Upper lobe of left lung (tissue), 4 donors: ENCODE measurements at regions not wholly inside any gene's neighbourhood (a gene's known extent, or its start where the extent isn't known, plus 50 kb on each side); places are given as distances from the start of the nearest gene placed in this dataset.

Experiments used
- EP300 ChIP-seq, 4 donors: sonication (generic); formaldehyde crosslinking; IDR thresholded peaks; one replicate each; pipeline ENCODE4 v1.5.1; 2017; ENCODE audit warnings: antibody characterized with exemption in 4 of 4, control low read depth in 2 of 4
- POLR2A ChIP-seq, 4 donors: fragments of 450-650 bp; IDR thresholded peaks; one replicate each; pipeline ENCODE4 v1.5.1; 2016 to 2017; ENCODE audit warnings: antibody characterized with exemption in 4 of 4, mild to moderate bottlenecking in 2 of 4
- POLR2AphosphoS5 ChIP-seq, 2 donors: sonication (generic); formaldehyde crosslinking; IDR thresholded peaks; one replicate each; pipeline ENCODE4 v1.5.1; 2017; ENCODE audit warnings: antibody characterized with exemption in 2 of 2
- TF ChIP-seq, protein P1 (sequence below), 6 experiments: fragments of 450-650 bp in 4 of 6; fragments of 200-600 bp in 2 of 6; sonication (generic) in 2 of 6; IDR thresholded peaks; one replicate each; pipeline ENCODE4 v1.5.1; 2016 to 2019; ENCODE audit warnings: antibody characterized with exemption in 6 of 6

DNA sequence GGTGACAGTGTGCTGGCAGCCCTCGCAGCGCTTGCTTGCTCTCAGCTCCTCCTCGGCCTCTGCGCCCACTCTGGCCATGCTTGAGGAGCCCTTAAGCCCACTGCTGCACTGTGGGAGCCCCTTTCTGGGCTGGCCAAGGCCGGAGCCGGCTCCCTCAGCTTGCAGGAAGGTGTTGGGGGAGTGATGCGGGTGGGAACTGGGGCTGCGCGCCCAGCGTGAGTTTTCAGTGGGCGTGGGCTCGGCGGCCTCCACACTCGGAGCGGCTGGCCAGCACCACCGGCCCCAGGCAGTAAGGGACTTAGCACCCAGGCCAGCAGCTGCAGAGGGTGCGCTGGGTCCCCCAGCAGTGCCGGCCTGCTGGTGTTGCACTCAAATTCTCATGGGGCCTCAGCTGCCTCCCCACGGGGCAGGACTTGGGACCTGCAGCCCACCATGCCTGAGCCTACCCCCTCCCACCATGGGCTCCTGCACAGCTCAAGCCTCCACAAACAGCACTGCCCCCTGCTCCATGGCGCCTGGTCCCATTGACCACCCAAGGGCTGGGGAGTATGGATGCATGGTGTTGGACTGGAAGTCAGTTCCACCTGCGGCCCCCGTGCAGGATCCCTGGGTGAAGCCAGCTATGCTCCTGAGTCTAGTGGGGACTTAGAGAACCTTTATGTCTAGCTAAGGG is 223.1 kb upstream of the PTPRD start:
- TF ChIP-seq, protein P1, sequence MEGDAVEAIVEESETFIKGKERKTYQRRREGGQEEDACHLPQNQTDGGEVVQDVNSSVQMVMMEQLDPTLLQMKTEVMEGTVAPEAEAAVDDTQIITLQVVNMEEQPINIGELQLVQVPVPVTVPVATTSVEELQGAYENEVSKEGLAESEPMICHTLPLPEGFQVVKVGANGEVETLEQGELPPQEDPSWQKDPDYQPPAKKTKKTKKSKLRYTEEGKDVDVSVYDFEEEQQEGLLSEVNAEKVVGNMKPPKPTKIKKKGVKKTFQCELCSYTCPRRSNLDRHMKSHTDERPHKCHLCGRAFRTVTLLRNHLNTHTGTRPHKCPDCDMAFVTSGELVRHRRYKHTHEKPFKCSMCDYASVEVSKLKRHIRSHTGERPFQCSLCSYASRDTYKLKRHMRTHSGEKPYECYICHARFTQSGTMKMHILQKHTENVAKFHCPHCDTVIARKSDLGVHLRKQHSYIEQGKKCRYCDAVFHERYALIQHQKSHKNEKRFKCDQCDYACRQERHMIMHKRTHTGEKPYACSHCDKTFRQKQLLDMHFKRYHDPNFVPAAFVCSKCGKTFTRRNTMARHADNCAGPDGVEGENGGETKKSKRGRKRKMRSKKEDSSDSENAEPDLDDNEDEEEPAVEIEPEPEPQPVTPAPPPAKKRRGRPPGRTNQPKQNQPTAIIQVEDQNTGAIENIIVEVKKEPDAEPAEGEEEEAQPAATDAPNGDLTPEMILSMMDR (IDR thresholded peaks at IDR 0.05) = no peak
- TF ChIP-seq POLR2A (IDR thresholded peaks at IDR 0.05) (no peak), POLR2AphosphoS5 (IDR thresholded peaks at IDR 0.05) (no peak), EP300 (IDR thresholded peaks at IDR 0.05) (no peak)
